ENCODE measurements at regions not wholly inside any gene's neighbourhood (a gene's known extent, or its start where the extent isn't known, plus 50 kb on each side); places are given as distances from the start of the nearest gene placed in this dataset.

DNA sequence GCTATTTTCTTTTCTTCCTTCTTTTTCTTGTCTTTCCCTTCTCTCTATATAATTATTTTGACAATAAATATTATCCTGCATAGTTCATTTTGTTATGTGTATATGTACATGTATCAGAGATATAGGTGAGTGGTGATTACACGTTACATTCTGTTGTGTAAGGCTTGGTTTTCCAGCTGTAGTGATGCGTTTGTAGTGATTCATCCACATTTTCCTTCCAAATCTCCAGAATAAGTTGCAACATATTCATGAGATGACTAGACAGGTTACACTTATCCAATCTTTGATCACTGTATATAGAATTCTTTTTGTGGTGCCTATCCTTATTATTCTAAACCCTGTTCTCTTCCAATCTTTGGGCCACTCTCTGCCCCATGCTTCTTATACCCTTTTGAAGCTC is 540.2 kb downstream of the GBA3 start:
- intact Hi-C loops (cut with DNase I): no loop called here

DNA sequence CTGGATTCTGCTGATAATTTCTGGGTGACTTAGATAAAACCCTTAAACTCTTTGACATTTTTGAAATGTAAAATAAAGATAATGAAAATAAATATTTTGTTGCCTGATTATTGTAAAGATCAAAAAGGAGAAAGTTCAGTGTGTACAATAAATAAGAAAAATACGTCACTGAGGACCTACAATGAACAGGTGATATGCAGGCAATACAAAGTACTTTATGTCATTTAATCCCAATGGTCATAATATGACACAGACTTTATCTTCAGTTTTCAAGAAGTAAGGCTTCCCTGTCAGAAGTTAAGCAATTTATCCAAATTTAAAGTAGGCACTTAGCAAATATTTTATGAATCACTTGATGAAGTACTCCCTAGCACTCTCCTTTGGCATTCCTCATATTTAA is 532.8 kb downstream of the GBA3 start:
- Histone ChIP-seq H3K9me3 (no peaks in the 10 kb centered on the region), H3K4me3 (no peak overlapping the region), H3K4me1 (peaks cover 0 to 5% (median 0%) of the 10 kb centered on the region in 3 donors), H3K36me3 (no peaks in the 10 kb centered on the region), H3K27ac (no peak overlapping the region), H3K27me3 (peaks cover 0 to 6% (median 0%) of the 10 kb centered on the region in 4 donors)
- intact Hi-C loops (cut with DNase I): no loop called here
- 59 to 81% methylated on average over 1 of the region's 1 CpG for WGBS, 2 donors
- TF ChIP-seq, protein P1, sequence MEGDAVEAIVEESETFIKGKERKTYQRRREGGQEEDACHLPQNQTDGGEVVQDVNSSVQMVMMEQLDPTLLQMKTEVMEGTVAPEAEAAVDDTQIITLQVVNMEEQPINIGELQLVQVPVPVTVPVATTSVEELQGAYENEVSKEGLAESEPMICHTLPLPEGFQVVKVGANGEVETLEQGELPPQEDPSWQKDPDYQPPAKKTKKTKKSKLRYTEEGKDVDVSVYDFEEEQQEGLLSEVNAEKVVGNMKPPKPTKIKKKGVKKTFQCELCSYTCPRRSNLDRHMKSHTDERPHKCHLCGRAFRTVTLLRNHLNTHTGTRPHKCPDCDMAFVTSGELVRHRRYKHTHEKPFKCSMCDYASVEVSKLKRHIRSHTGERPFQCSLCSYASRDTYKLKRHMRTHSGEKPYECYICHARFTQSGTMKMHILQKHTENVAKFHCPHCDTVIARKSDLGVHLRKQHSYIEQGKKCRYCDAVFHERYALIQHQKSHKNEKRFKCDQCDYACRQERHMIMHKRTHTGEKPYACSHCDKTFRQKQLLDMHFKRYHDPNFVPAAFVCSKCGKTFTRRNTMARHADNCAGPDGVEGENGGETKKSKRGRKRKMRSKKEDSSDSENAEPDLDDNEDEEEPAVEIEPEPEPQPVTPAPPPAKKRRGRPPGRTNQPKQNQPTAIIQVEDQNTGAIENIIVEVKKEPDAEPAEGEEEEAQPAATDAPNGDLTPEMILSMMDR (IDR thresholded peaks at IDR 0.05): no peak
- no peak for TF ChIP-seq POLR2A (IDR thresholded peaks at IDR 0.05)
- no peak for DNase-seq

More for the DNA sequence above, 540.2 kb downstream of the GBA3 start:
- DNase-seq: no peak
- H3K4me1 ChIP-seq: peaks cover 0 to 4% (median 0%) of the 10 kb centered on the region in 3 donors
- no peak overlapping the region for H3K27ac ChIP-seq
- TF ChIP-seq, protein P1 (IDR thresholded peaks at IDR 0.05): no peak
- TF ChIP-seq POLR2A (IDR thresholded peaks at IDR 0.05): no peak
- no peaks in the 10 kb centered on the region for H3K9me3 ChIP-seq
- WGBS, 2 donors: 25 to 35% methylated on average over 2 of the region's 2 CpGs
- no peaks in the 10 kb centered on the region for H3K36me3 ChIP-seq
- no peaks in the 10 kb centered on the region for H3K27me3 ChIP-seq
- H3K4me3 ChIP-seq: no peak overlapping the region

DNA sequence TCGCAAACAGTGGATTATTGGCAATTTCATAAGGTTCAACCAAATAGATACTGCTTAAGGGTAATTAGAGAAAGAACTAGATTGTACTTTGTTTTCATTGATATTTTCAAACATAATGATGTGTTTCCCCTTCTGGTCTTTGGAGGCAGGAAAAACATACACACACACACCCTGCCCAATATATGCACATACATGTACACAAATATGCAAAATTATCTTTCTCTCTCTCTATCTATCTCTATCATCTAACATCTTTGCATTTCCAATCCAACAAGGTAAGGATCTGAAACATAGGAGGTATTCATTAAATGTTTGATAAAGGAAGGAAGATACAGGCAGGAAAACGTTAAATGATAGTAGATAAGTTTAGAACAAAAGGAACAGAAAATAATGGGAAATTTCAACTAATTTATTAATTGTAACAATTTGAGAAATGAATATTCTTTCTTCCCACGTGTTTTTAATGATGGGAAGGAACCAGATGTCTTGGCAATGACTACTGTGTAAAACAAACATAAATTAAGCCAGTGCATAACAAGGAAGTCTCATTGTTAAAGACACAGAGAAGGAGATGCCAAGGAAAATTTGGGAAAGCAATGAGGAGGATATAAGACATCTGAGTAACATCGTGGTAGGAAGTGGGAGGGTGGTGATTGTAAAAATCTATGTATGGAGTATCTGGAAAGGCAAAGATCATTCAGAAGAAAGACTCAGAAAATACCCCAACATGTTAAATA is 532.1 kb downstream of the GBA3 start:
- TF ChIP-seq, protein P1 (IDR thresholded peaks at IDR 0.05): no peak
- TF ChIP-seq POLR2A (IDR thresholded peaks at IDR 0.05): no peak
- Histone ChIP-seq H3K27me3 (peaks cover 0 to 6% (median 0%) of the 10 kb centered on the region in 4 donors), H3K36me3 (no peaks in the 10 kb centered on the region), H3K27ac (no peak overlapping the region), H3K9me3 (no peaks in the 10 kb centered on the region), H3K4me3 (no peak overlapping the region), H3K4me1 (peaks cover 0 to 5% (median 0%) of the 10 kb centered on the region in 3 donors)
- 37% methylated on average over 4 of the region's 4 CpGs for WGBS, 2 donors
- no peak for DNase-seq
- intact Hi-C loops (cut with DNase I): no loop called here

- peaks cover 0 to 5% (median 0%) of the 10 kb centered on the region in 3 donors for H3K4me1 ChIP-seq
- no peak overlapping the region for H3K4me3 ChIP-seq
- peaks cover 0 to 6% (median 0%) of the 10 kb centered on the region in 4 donors for H3K27me3 ChIP-seq
- intact Hi-C loops (cut with DNase I): no loop called here
- H3K27ac ChIP-seq: no peak overlapping the region
- no peaks in the 10 kb centered on the region for H3K36me3 ChIP-seq
- DNase-seq: no peak
- H3K9me3 ChIP-seq: no peaks in the 10 kb centered on the region
- TF ChIP-seq POLR2A (IDR thresholded peaks at IDR 0.05): no peak
- TF ChIP-seq, protein P1 (IDR thresholded peaks at IDR 0.05): no peak
- WGBS, 2 donors: 24 to 46% methylated on average over 2 of the region's 2 CpGs
These were observed 528.2 kb downstream of the GBA3 start for GRCh38 chr4:23220911-23221310.

- Histone ChIP-seq H3K27me3 (peaks cover 0 to 6% (median 0%) of the 10 kb centered on the region in 4 donors), H3K9me3 (no peaks in the 10 kb centered on the region), H3K4me1 (peaks cover 0 to 5% (median 0%) of the 10 kb centered on the region in 3 donors), H3K4me3 (no peak overlapping the region), H3K36me3 (no peaks in the 10 kb centered on the region), H3K27ac (no peak overlapping the region)
- intact Hi-C loops (cut with DNase I): no loop called here
- no peak for DNase-seq
- WGBS, 2 donors: 54 to 55% methylated on average over 3 of the region's 3 CpGs
- TF ChIP-seq, protein P1 (IDR thresholded peaks at IDR 0.05): no peak
- no peak for TF ChIP-seq POLR2A (IDR thresholded peaks at IDR 0.05)
These were observed 527.2 kb downstream of the GBA3 start for GRCh38 chr4:23219779-23220408.
